ENCODE measurements at regions not wholly inside any gene's neighbourhood (a gene's known extent, or its start where the extent isn't known, plus 50 kb on each side); places are given as distances from the start of the nearest gene placed in this dataset.

- TF ChIP-seq, protein P1, sequence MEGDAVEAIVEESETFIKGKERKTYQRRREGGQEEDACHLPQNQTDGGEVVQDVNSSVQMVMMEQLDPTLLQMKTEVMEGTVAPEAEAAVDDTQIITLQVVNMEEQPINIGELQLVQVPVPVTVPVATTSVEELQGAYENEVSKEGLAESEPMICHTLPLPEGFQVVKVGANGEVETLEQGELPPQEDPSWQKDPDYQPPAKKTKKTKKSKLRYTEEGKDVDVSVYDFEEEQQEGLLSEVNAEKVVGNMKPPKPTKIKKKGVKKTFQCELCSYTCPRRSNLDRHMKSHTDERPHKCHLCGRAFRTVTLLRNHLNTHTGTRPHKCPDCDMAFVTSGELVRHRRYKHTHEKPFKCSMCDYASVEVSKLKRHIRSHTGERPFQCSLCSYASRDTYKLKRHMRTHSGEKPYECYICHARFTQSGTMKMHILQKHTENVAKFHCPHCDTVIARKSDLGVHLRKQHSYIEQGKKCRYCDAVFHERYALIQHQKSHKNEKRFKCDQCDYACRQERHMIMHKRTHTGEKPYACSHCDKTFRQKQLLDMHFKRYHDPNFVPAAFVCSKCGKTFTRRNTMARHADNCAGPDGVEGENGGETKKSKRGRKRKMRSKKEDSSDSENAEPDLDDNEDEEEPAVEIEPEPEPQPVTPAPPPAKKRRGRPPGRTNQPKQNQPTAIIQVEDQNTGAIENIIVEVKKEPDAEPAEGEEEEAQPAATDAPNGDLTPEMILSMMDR (conservative IDR thresholded peaks at IDR 0.05; ENCODE audit: low read depth, low read length) = no peak
- TF ChIP-seq EZH2 (IDR thresholded peaks at IDR 0.05; ENCODE audit: low read length, unreplicated experiment) = no peak
These were observed 229.7 kb downstream of the GBA3 start for GRCh38 chr4:22922426-22922825.

Measured in PC-3 (cell line).